ENCODE measurements at regions not wholly inside any gene's neighbourhood (a gene's known extent, or its start where the extent isn't known, plus 50 kb on each side); places are given as distances from the start of the nearest gene placed in this dataset.

DNA sequence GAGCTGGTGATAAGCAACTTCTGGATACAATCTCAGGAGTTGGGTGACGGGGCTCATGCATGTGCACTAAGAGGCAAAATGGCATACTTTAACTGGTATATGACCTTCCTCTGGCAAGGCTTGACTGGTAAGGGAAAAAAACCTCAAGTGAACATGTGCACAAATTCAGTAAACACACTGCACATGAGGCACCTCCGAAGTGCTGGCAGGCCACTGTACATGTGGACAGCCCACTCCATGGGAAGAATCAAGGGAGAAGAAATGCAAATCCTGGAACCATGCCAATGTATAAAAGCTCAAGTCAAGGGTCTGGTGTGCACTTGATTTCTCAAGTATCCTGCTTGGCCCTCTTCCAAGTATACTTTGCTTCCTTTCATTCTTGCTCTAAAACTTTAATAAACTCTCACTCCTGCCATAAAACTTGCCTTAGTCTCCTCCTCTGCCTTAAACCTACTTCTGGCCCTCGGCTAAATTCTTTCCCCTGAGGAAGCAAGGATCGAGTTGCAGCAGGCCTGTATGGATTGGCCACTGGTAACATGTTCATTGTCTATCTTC lies 167.2 kb downstream of the RAMP3 start:
- Histone ChIP-seq H3K4me1 (ENCODE audit: control insufficient read depth in 2 of 2, insufficient read depth in 1 of 2, low read depth in 1 of 2, low read length in 2 of 2) (no peaks in the 10 kb centered on the region), H3K14ac (ENCODE audit: low read length) (no peak overlapping the region), H4K8ac (ENCODE audit: low read depth, low read length) (no peak overlapping the region), H2AK5ac (ENCODE audit: low read depth, low read length) (no peak overlapping the region), H3K27me3 (ENCODE audit: control insufficient read depth in 3 of 3, insufficient read depth in 3 of 3, low read depth in 1 of 3, low read length in 3 of 3) (no peaks in the 10 kb centered on the region), H3K9ac (ENCODE audit: low read depth, low read length, poor library complexity) (no peak overlapping the region), H3K18ac (ENCODE audit: low read length) (no peak overlapping the region), H3K27ac (replicated peaks; ENCODE audit: low read length) (no peak overlapping the region), H4K91ac (ENCODE audit: low read depth, low read length, poor library complexity) (no peak overlapping the region), H2BK120ac (ENCODE audit: low read depth, low read length) (no peak overlapping the region), H2BK12ac (ENCODE audit: low read length) (no peak overlapping the region), H3K4me3 (ENCODE audit: low read length in 2 of 2) (no peak overlapping the region), H3K9me3 (replicated peaks in 1 of 2; ENCODE audit: control insufficient read depth in 2 of 2, insufficient read depth in 1 of 2, low read depth in 1 of 2, low read length in 2 of 2) (no peaks in the 10 kb centered on the region), H3K23ac (ENCODE audit: low read depth, low read length, poor library complexity) (no peak overlapping the region), H2BK15ac (ENCODE audit: low read length) (no peak overlapping the region), H3K79me1 (ENCODE audit: low read depth, low read length) (no peaks in the 10 kb centered on the region), H3K4me2 (ENCODE audit: insufficient read depth, low read length, poor library complexity, severe bottlenecking) (no peak overlapping the region), H3K36me3 (replicated peaks in 1 of 2; ENCODE audit: control insufficient read depth in 2 of 2, insufficient read depth in 2 of 2, low read length in 2 of 2) (no peaks in the 10 kb centered on the region), H2BK5ac (ENCODE audit: low read length) (no peak overlapping the region), H2AFZ (ENCODE audit: low read length) (no peak overlapping the region), H3K4ac (ENCODE audit: low read length) (no peak overlapping the region)
- no peak for DNase-seq (ENCODE audit: low spot score)
- WGBS, 2 donors (ENCODE audit: extremely low coverage in 2 of 2, insufficient read length in 2 of 2, insufficient replicate concordance in 1 of 2) = no CpG with 5 or more reads among the region's 4 CpGs

DNA sequence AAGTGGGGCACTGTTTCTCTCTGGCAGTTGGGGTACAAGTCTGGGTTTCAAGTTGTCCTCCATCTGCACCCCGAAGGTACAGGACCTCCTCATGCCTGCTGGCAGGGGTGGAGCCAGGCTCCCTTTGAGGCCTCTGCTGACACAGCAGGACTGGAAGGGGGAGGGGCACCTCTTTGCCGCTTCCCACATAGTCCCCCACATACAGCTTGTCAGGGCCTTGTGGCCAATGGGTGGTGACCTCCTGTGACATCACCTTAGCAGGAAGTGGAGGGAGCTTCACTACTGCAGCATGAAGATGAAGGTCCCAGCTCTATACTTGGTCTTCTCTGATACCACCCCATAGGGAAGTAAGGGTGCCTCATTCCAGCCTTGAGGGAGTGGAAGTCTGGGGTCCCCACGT lies 167.8 kb downstream of the RAMP3 start:
- H4K8ac ChIP-seq (ENCODE audit: low read depth, low read length) = no peak overlapping the region
- H2BK120ac ChIP-seq (ENCODE audit: low read depth, low read length) = no peak overlapping the region
- no peak overlapping the region for H3K18ac ChIP-seq (ENCODE audit: low read length)
- no peak overlapping the region for H3K27ac ChIP-seq (replicated peaks; ENCODE audit: low read length)
- H3K27me3 ChIP-seq (ENCODE audit: control insufficient read depth in 3 of 3, insufficient read depth in 3 of 3, low read depth in 1 of 3, low read length in 3 of 3) = no peaks in the 10 kb centered on the region
- H3K14ac ChIP-seq (ENCODE audit: low read length) = peak overlapping the region; percentile 39
- no peak overlapping the region for H2BK15ac ChIP-seq (ENCODE audit: low read length)
- no peaks in the 10 kb centered on the region for H3K4me1 ChIP-seq (ENCODE audit: control insufficient read depth in 2 of 2, insufficient read depth in 1 of 2, low read depth in 1 of 2, low read length in 2 of 2)
- no CpG with 5 or more reads among the region's 3 CpGs for WGBS, 2 donors (ENCODE audit: extremely low coverage in 2 of 2, insufficient read length in 2 of 2, insufficient replicate concordance in 1 of 2)
- H2BK5ac ChIP-seq (ENCODE audit: low read length) = no peak overlapping the region
- H2BK12ac ChIP-seq (ENCODE audit: low read length) = no peak overlapping the region
- no peak overlapping the region for H3K4ac ChIP-seq (ENCODE audit: low read length)
- no peak overlapping the region for H2AK5ac ChIP-seq (ENCODE audit: low read depth, low read length)
- H3K9ac ChIP-seq (ENCODE audit: low read depth, low read length, poor library complexity) = no peak overlapping the region
- DNase-seq (ENCODE audit: low spot score) = no peak
- no peaks in the 10 kb centered on the region for H3K79me1 ChIP-seq (ENCODE audit: low read depth, low read length)
- no peaks in the 10 kb centered on the region for H3K36me3 ChIP-seq (replicated peaks in 1 of 2; ENCODE audit: control insufficient read depth in 2 of 2, insufficient read depth in 2 of 2, low read length in 2 of 2)
- H3K4me2 ChIP-seq (ENCODE audit: insufficient read depth, low read length, poor library complexity, severe bottlenecking) = no peak overlapping the region
- no peak overlapping the region for H2AFZ ChIP-seq (ENCODE audit: low read length)
- H4K91ac ChIP-seq (ENCODE audit: low read depth, low read length, poor library complexity) = no peak overlapping the region
- H3K4me3 ChIP-seq (ENCODE audit: low read length in 2 of 2) = peak overlapping the region in 1 of 2 donors; percentile 67
- H3K23ac ChIP-seq (ENCODE audit: low read depth, low read length, poor library complexity) = no peak overlapping the region
- no peaks in the 10 kb centered on the region for H3K9me3 ChIP-seq (replicated peaks in 1 of 2; ENCODE audit: control insufficient read depth in 2 of 2, insufficient read depth in 1 of 2, low read depth in 1 of 2, low read length in 2 of 2)

DNA sequence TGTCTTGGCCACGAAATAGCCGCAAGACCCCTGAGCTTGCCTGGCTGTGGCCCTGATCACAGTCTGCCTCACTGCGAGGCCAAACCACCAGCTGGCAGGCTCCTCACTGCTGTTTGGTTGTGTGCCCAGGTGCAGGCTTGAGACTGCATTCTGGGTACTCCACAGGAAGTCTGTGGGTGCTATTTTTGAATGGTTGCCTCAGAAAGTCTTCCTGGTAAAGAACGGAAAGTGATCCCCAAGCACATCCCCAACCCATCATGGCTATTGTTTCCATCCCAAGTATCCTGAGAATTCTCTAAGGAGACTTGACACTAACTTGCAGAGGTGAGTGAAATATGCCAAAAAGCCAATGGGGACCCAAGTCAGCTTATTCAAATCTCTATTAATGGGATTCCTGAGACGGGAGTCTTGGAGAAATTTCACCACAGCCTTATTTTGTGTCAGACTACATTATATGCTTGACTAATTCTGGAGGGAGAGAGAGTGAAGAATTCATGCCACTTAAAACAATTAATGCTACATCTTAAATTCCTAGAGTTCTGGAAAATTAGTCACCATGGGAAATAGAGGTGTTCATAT lies 170.9 kb downstream of the RAMP3 start:
- Histone ChIP-seq H2AFZ (ENCODE audit: low read length) (no peak overlapping the region), H3K14ac (ENCODE audit: low read length) (no peak overlapping the region), H3K9me3 (replicated peaks in 1 of 2; ENCODE audit: control insufficient read depth in 2 of 2, insufficient read depth in 1 of 2, low read depth in 1 of 2, low read length in 2 of 2) (no peaks in the 10 kb centered on the region), H3K27me3 (ENCODE audit: control insufficient read depth in 3 of 3, insufficient read depth in 3 of 3, low read depth in 1 of 3, low read length in 3 of 3) (no peaks in the 10 kb centered on the region), H4K8ac (ENCODE audit: low read depth, low read length) (no peak overlapping the region), H2AK5ac (ENCODE audit: low read depth, low read length) (no peak overlapping the region), H3K4ac (ENCODE audit: low read length) (no peak overlapping the region), H2BK12ac (ENCODE audit: low read length) (no peak overlapping the region), H3K79me1 (ENCODE audit: low read depth, low read length) (no peaks in the 10 kb centered on the region), H2BK5ac (ENCODE audit: low read length) (no peak overlapping the region), H2BK120ac (ENCODE audit: low read depth, low read length) (no peak overlapping the region), H3K4me1 (ENCODE audit: control insufficient read depth in 2 of 2, insufficient read depth in 1 of 2, low read depth in 1 of 2, low read length in 2 of 2) (no peaks in the 10 kb centered on the region), H3K23ac (ENCODE audit: low read depth, low read length, poor library complexity) (no peak overlapping the region), H3K4me3 (ENCODE audit: low read length in 2 of 2) (no peak overlapping the region), H3K9ac (ENCODE audit: low read depth, low read length, poor library complexity) (no peak overlapping the region), H3K36me3 (replicated peaks in 1 of 2; ENCODE audit: control insufficient read depth in 2 of 2, insufficient read depth in 2 of 2, low read length in 2 of 2) (no peaks in the 10 kb centered on the region), H4K91ac (ENCODE audit: low read depth, low read length, poor library complexity) (no peak overlapping the region), H2BK15ac (ENCODE audit: low read length) (no peak overlapping the region), H3K4me2 (ENCODE audit: insufficient read depth, low read length, poor library complexity, severe bottlenecking) (no peak overlapping the region), H3K27ac (replicated peaks; ENCODE audit: low read length) (no peak overlapping the region), H3K18ac (ENCODE audit: low read length) (no peak overlapping the region)
- DNase-seq (ENCODE audit: low spot score) = no peak
- no CpG with 5 or more reads among the region's 5 CpGs for WGBS, 2 donors (ENCODE audit: extremely low coverage in 2 of 2, insufficient read length in 2 of 2, insufficient replicate concordance in 1 of 2)

DNA sequence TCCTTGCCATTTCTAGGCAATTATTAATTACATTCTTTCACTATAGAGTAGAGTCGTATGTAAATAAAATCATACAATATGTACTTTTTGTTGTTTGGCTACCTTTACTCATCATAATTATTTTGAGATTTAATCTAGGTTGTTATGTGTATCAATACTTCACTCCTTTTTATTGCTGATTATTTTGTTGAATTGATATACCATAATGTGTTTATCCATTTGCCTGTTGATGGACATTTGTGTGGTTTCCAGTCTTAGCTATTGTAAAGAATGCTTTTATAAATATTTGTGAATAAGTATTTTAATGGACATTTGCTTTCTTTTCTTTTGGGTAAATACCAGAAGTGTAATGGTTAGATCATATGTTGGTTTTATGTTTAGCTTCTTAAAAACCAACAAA lies 174.0 kb downstream of the RAMP3 start:
- Histone ChIP-seq H2BK12ac (ENCODE audit: low read length) (no peak overlapping the region), H3K36me3 (replicated peaks in 1 of 2; ENCODE audit: control insufficient read depth in 2 of 2, insufficient read depth in 2 of 2, low read length in 2 of 2) (no peaks in the 10 kb centered on the region), H3K18ac (ENCODE audit: low read length) (no peak overlapping the region), H3K4me3 (ENCODE audit: low read length in 2 of 2) (no peak overlapping the region), H2BK15ac (ENCODE audit: low read length) (no peak overlapping the region), H4K8ac (ENCODE audit: low read depth, low read length) (no peak overlapping the region), H3K14ac (ENCODE audit: low read length) (no peak overlapping the region), H3K27ac (replicated peaks; ENCODE audit: low read length) (no peak overlapping the region), H3K79me1 (ENCODE audit: low read depth, low read length) (no peaks in the 10 kb centered on the region), H3K4me2 (ENCODE audit: insufficient read depth, low read length, poor library complexity, severe bottlenecking) (no peak overlapping the region), H3K4ac (ENCODE audit: low read length) (no peak overlapping the region), H3K23ac (ENCODE audit: low read depth, low read length, poor library complexity) (no peak overlapping the region), H2AK5ac (ENCODE audit: low read depth, low read length) (no peak overlapping the region), H2BK120ac (ENCODE audit: low read depth, low read length) (no peak overlapping the region), H4K91ac (ENCODE audit: low read depth, low read length, poor library complexity) (no peak overlapping the region), H3K27me3 (ENCODE audit: control insufficient read depth in 3 of 3, insufficient read depth in 3 of 3, low read depth in 1 of 3, low read length in 3 of 3) (no peaks in the 10 kb centered on the region), H2BK5ac (ENCODE audit: low read length) (no peak overlapping the region), H3K9ac (ENCODE audit: low read depth, low read length, poor library complexity) (no peak overlapping the region), H3K4me1 (ENCODE audit: control insufficient read depth in 2 of 2, insufficient read depth in 1 of 2, low read depth in 1 of 2, low read length in 2 of 2) (no peaks in the 10 kb centered on the region), H2AFZ (ENCODE audit: low read length) (no peak overlapping the region), H3K9me3 (replicated peaks in 1 of 2; ENCODE audit: control insufficient read depth in 2 of 2, insufficient read depth in 1 of 2, low read depth in 1 of 2, low read length in 2 of 2) (no peaks in the 10 kb centered on the region)
- no CpG with 5 or more reads among the region's 1 CpG for WGBS, 2 donors (ENCODE audit: extremely low coverage in 2 of 2, insufficient read length in 2 of 2, insufficient replicate concordance in 1 of 2)
- DNase-seq (ENCODE audit: low spot score) = no peak

Measured in neuronal stem cell (in vitro differentiated cells).